ENCODE measurements at regions not wholly inside any gene's neighbourhood (a gene's known extent, or its start where the extent isn't known, plus 50 kb on each side); places are given as distances from the start of the nearest gene placed in this dataset.

DNA sequence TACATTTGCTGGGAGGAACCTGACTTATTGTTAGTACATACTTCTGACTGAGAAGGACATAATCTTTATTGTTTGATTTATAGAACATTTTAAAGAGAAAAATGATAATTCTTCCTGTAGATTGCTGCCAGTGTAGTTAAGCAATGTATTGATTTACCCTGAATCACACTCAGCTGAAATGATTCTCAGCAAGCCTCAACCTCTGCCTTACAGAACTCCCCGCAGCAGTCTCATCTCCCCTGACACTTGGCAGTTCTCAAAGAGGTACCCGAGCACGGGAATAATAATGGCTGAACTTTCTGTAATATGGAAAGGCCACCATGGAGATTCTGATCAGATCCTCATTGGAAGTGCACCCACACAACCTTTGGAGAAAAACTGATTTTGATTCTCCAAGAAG lies 74.9 kb upstream of the RFX3 start:
- intact Hi-C loops (cut with micrococcal nuclease; ENCODE audit: unreplicated experiment), result no loop called here
- no peaks in the 10 kb centered on the region for H3K9me3 Mint-ChIP-seq (ENCODE audit: low read depth, unreplicated experiment)
- BruUV-seq (replicated peaks), result no TSS peak
- H3K4me1 Mint-ChIP-seq (ENCODE audit: low read depth, unreplicated experiment), result no peaks in the 10 kb centered on the region
- no peaks in the 10 kb centered on the region for H3K36me3 Mint-ChIP-seq (ENCODE audit: insufficient read depth, unreplicated experiment)
- H3K27me3 Mint-ChIP-seq (ENCODE audit: unreplicated experiment), result no peaks in the 10 kb centered on the region
- TF ChIP-seq, protein P1, sequence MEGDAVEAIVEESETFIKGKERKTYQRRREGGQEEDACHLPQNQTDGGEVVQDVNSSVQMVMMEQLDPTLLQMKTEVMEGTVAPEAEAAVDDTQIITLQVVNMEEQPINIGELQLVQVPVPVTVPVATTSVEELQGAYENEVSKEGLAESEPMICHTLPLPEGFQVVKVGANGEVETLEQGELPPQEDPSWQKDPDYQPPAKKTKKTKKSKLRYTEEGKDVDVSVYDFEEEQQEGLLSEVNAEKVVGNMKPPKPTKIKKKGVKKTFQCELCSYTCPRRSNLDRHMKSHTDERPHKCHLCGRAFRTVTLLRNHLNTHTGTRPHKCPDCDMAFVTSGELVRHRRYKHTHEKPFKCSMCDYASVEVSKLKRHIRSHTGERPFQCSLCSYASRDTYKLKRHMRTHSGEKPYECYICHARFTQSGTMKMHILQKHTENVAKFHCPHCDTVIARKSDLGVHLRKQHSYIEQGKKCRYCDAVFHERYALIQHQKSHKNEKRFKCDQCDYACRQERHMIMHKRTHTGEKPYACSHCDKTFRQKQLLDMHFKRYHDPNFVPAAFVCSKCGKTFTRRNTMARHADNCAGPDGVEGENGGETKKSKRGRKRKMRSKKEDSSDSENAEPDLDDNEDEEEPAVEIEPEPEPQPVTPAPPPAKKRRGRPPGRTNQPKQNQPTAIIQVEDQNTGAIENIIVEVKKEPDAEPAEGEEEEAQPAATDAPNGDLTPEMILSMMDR (IDR thresholded peaks at IDR 0.05; ENCODE audit: unreplicated experiment), result no peak
- H3K27ac Mint-ChIP-seq (ENCODE audit: unreplicated experiment), result no peak overlapping the region
- no peak overlapping the region for H3K4me3 Mint-ChIP-seq (ENCODE audit: low read depth, unreplicated experiment)
- CTCF ChIA-PET, result no interaction called here
- no peak for DNase-seq

GRCh38 chr9:3597792-3598191 lies 72.0 kb upstream of the RFX3 start:
- no peak overlapping the region for H3K4me3 Mint-ChIP-seq (ENCODE audit: low read depth, unreplicated experiment)
- H3K9me3 Mint-ChIP-seq (ENCODE audit: low read depth, unreplicated experiment), result no peaks in the 10 kb centered on the region
- CTCF ChIA-PET, result no interaction called here
- no peak overlapping the region for H3K27ac Mint-ChIP-seq (ENCODE audit: unreplicated experiment)
- no peaks in the 10 kb centered on the region for H3K27me3 Mint-ChIP-seq (ENCODE audit: unreplicated experiment)
- intact Hi-C loops (cut with micrococcal nuclease; ENCODE audit: unreplicated experiment), result no loop called here
- BruUV-seq (replicated peaks), result no TSS peak
- no peak for DNase-seq
- no peaks in the 10 kb centered on the region for H3K4me1 Mint-ChIP-seq (ENCODE audit: low read depth, unreplicated experiment)
- no peaks in the 10 kb centered on the region for H3K36me3 Mint-ChIP-seq (ENCODE audit: insufficient read depth, unreplicated experiment)
- TF ChIP-seq, protein P1 (IDR thresholded peaks at IDR 0.05; ENCODE audit: unreplicated experiment), result no peak

GRCh38 chr9:3586066-3586465 lies 60.3 kb upstream of the RFX3 start:
- DNase-seq, result no peak
- TF ChIP-seq, protein P1 (IDR thresholded peaks at IDR 0.05; ENCODE audit: unreplicated experiment), result no peak
- intact Hi-C loops (cut with micrococcal nuclease; ENCODE audit: unreplicated experiment), result no loop called here
- Mint-ChIP-seq H3K9me3 (ENCODE audit: low read depth, unreplicated experiment) (peaks cover 14% of the 10 kb centered on the region), H3K27me3 (ENCODE audit: unreplicated experiment) (peaks cover 9% of the 10 kb centered on the region), H3K4me3 (ENCODE audit: low read depth, unreplicated experiment) (no peak overlapping the region), H3K36me3 (ENCODE audit: insufficient read depth, unreplicated experiment) (no peaks in the 10 kb centered on the region), H3K4me1 (ENCODE audit: low read depth, unreplicated experiment) (no peaks in the 10 kb centered on the region), H3K27ac (ENCODE audit: unreplicated experiment) (no peak overlapping the region)
- CTCF ChIA-PET, result interaction anchor here (0.6 kb wide), 1 partner anchor 9 kb away, joined by 4 read pairs; no protein-coding TSS in a partner anchor
- BruUV-seq (replicated peaks), result no TSS peak

GRCh38 chr9:3585606-3586005 lies 59.8 kb upstream of the RFX3 start:
- TF ChIP-seq, protein P1 (IDR thresholded peaks at IDR 0.05; ENCODE audit: unreplicated experiment), result no peak

More at GRCh38 chr9:3585606-3586005, 59.8 kb upstream of the RFX3 start:
- CTCF ChIA-PET, result interaction anchor here (0.6 kb wide), 1 partner anchor 8 kb away, joined by 4 read pairs; no protein-coding TSS in a partner anchor
- no peak overlapping the region for H3K4me3 Mint-ChIP-seq (ENCODE audit: low read depth, unreplicated experiment)
- no peaks in the 10 kb centered on the region for H3K36me3 Mint-ChIP-seq (ENCODE audit: insufficient read depth, unreplicated experiment)
- no peak for DNase-seq
- no peak overlapping the region for H3K27ac Mint-ChIP-seq (ENCODE audit: unreplicated experiment)
- BruUV-seq (replicated peaks), result no TSS peak
- peaks cover 12% of the 10 kb centered on the region for H3K9me3 Mint-ChIP-seq (ENCODE audit: low read depth, unreplicated experiment)
- intact Hi-C loops (cut with micrococcal nuclease; ENCODE audit: unreplicated experiment), result no loop called here
- peaks cover 9% of the 10 kb centered on the region for H3K27me3 Mint-ChIP-seq (ENCODE audit: unreplicated experiment)
- H3K4me1 Mint-ChIP-seq (ENCODE audit: low read depth, unreplicated experiment), result no peaks in the 10 kb centered on the region
